NCI-H187 (cell line): ENCODE measurements at regions not wholly inside any gene's neighbourhood (a gene's known extent, or its start where the extent isn't known, plus 50 kb on each side); places are given as distances from the start of the nearest gene placed in this dataset.
"Not testable (repeated sequence)": the region's sequence is repeated elsewhere in the genome, so short reads cannot be mapped to it uniquely, and the experiment has no call there.

Experiments used
- DNase-seq, 2 experiments: peaks; one replicate each; lab custom pipeline; 2025; lab: John Stamatoyannopoulos, UW

GRCh38 chr6:100322886-100323285 is 141.8 kb downstream of the SIM1 start:
- DNase-seq: no peak

GRCh38 chr6:100320686-100321085 is 144.0 kb downstream of the SIM1 start:
- no peak for DNase-seq

GRCh38 chr6:100317031-100317430 is 147.7 kb downstream of the SIM1 start:
- DNase-seq: no peak

- no peak for DNase-seq
Measured at GRCh38 chr6:100314186-100314585, 150.5 kb downstream of the SIM1 start.

GRCh38 chr6:100311707-100312251 is 152.9 kb downstream of the SIM1 start:
- DNase-seq: no peak

GRCh38 chr6:100309174-100309573 is 155.5 kb downstream of the SIM1 start:
- DNase-seq: no peak

GRCh38 chr6:100307561-100307960 is 157.2 kb downstream of the SIM1 start:
- no peak for DNase-seq

- DNase-seq: no peak
Measured at GRCh38 chr6:100305209-100305869, 159.4 kb downstream of the SIM1 start.

- no peak for DNase-seq
Measured at GRCh38 chr6:100304575-100304974, 160.1 kb downstream of the SIM1 start.

- no peak for DNase-seq
Measured at GRCh38 chr6:100301731-100302130, 163.0 kb downstream of the SIM1 start.

- DNase-seq: no peak
Measured at GRCh38 chr6:100300221-100300736, 164.4 kb downstream of the SIM1 start.

- DNase-seq: no peak
Measured at GRCh38 chr6:100296810-100297544, 167.7 kb downstream of the SIM1 start.

- not testable (repeated sequence) for DNase-seq
Measured at GRCh38 chr6:100295172-100295571, 169.5 kb downstream of the SIM1 start.

GRCh38 chr6:100289285-100289684 is 175.4 kb downstream of the SIM1 start:
- DNase-seq: no peak

GRCh38 chr6:100288311-100288710 is 176.4 kb downstream of the SIM1 start:
- no peak for DNase-seq

- no peak for DNase-seq
Measured at GRCh38 chr6:100283285-100283684, 181.4 kb downstream of the SIM1 start.

GRCh38 chr6:100281471-100281901 is 183.2 kb downstream of the SIM1 start:
- no peak for DNase-seq

- DNase-seq: no peak
Measured at GRCh38 chr6:100276311-100277057, 188.2 kb downstream of the SIM1 start.

- no peak for DNase-seq
Measured at GRCh38 chr6:100274147-100274546, 190.6 kb downstream of the SIM1 start.

- DNase-seq: no peak
Measured at GRCh38 chr6:100271625-100272024, 193.1 kb downstream of the SIM1 start.

- DNase-seq: no peak
Measured at GRCh38 chr6:100271202-100271601, 193.5 kb downstream of the SIM1 start.

GRCh38 chr6:100269189-100269588 is 195.5 kb downstream of the SIM1 start:
- no peak for DNase-seq
